GM12891 (cell line): ENCODE measurements at regions not wholly inside any gene's neighbourhood (a gene's known extent, or its start where the extent isn't known, plus 50 kb on each side); places are given as distances from the start of the nearest gene placed in this dataset.

Source experiments
- POLR2A ChIP-seq: IDR thresholded peaks from 2 replicates; pipeline ENCODE4 v1.6.1; 2011; ENCODE audit warnings: low read depth, low read length, control low read depth
- POLR2AphosphoS5 ChIP-seq: IDR thresholded peaks from 2 replicates; pipeline ENCODE4 v1.6.1; 2011; ENCODE audit warnings: low read depth, low read length, control low read depth
- POU2F2 ChIP-seq: IDR thresholded peaks from 2 replicates; pipeline ENCODE4 v1.6.1; 2011; ENCODE audit warnings: low read depth, mild to moderate bottlenecking, control low read depth, low read length, moderate library complexity
- SPI1 ChIP-seq: IDR thresholded peaks from 2 replicates; pipeline ENCODE4 v1.6.1; 2011; ENCODE audit warnings: low read depth, low read length, control low read depth
- TAF1 ChIP-seq: IDR thresholded peaks from 2 replicates; pipeline ENCODE4 v1.6.1; 2011; ENCODE audit warnings: low read depth, low read length, control low read depth

DNA sequence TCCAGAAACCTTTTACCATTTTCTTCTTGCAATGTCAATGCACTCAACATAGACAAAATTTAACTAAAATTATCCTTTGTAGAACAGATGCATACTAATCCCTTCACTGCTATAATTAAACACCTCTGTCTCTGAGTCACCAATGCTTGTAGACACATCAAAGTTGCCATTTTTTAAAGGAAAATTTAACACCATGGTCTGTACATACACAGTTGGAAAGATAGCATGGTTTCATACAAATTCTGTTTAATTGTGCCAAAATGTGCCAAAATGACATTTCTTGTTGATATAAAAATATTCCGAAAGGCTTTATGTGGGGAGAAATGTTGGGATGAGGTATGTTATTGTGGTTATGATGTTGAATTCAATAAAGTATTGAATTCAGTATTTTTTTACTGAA, 125.8 kb downstream of the NEUROD6 start:
- TF ChIP-seq POLR2A (no peak), POLR2AphosphoS5 (no peak), SPI1 (no peak), TAF1 (no peak), POU2F2 (no peak)
